ENCODE measurements at regions not wholly inside any gene's neighbourhood (a gene's known extent, or its start where the extent isn't known, plus 50 kb on each side); places are given as distances from the start of the nearest gene placed in this dataset.
A peak's percentile ranks its signal among the peaks of the same experiment; 100 is the strongest.

DNA sequence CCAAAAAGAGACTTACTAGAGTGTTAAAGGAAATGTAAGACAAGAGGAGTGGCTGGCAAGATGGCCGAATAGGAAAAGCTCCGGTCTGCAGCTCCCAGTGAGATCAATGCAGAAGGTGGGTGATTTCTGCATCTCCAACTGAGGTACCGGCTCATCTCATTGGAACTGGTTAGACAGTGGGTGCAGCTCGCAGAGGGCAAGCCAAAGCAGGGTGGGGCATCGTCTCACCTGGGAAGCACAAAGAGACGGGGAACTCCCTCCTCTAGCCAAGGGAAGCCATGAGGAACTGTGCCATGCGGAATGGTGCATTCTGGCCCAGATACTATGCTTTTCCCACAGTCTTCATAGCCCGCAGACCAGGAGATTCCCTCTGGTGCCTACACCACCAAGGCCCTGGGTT lies 308.7 kb downstream of the AGTPBP1 start:
- no peaks in the 10 kb centered on the region for H3K79me2 ChIP-seq (ENCODE audit: insufficient read depth, low read length)
- H3K9ac ChIP-seq (ENCODE audit: insufficient read depth, low read length, poor library complexity, severe bottlenecking) = no peak overlapping the region
- H3K4me3 ChIP-seq (replicated peaks in 1 of 3; ENCODE audit: low read depth in 2 of 3, low read length in 3 of 3) = no peak overlapping the region
- Mint-ChIP-seq H3K9me3 (peaks cover 0 to 7% (median 0%) of the 10 kb centered on the region in 7 donors), H3K4me3 (no peak overlapping the region), H3K4me1 (peaks cover 11% of the 10 kb centered on the region), H3K27me3 (ENCODE audit: low read depth in 3 of 3) (peaks cover 0 to 2% (median 2%) of the 10 kb centered on the region in 3 donors), H3K36me3 (no peaks in the 10 kb centered on the region), H3K27ac (peak overlapping the region in 1 of 7 donors; percentile 46)
- TF ChIP-seq, protein P1, sequence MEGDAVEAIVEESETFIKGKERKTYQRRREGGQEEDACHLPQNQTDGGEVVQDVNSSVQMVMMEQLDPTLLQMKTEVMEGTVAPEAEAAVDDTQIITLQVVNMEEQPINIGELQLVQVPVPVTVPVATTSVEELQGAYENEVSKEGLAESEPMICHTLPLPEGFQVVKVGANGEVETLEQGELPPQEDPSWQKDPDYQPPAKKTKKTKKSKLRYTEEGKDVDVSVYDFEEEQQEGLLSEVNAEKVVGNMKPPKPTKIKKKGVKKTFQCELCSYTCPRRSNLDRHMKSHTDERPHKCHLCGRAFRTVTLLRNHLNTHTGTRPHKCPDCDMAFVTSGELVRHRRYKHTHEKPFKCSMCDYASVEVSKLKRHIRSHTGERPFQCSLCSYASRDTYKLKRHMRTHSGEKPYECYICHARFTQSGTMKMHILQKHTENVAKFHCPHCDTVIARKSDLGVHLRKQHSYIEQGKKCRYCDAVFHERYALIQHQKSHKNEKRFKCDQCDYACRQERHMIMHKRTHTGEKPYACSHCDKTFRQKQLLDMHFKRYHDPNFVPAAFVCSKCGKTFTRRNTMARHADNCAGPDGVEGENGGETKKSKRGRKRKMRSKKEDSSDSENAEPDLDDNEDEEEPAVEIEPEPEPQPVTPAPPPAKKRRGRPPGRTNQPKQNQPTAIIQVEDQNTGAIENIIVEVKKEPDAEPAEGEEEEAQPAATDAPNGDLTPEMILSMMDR (IDR thresholded peaks at IDR 0.05) = no peak
- H3K4me1 ChIP-seq (ENCODE audit: control insufficient read depth in 1 of 2, insufficient read depth in 2 of 2, low read length in 2 of 2) = peaks cover 0 to 4% of the 10 kb centered on the region in 2 donors
- no peak overlapping the region for H3K4me2 ChIP-seq (replicated peaks; ENCODE audit: extremely low read depth, low read length, poor library complexity, severe bottlenecking)
- 93% methylated on average over 7 of the region's 8 CpGs for WGBS (ENCODE audit: insufficient coverage)
- no peaks in the 10 kb centered on the region for H3K27me3 ChIP-seq (ENCODE audit: control insufficient read depth in 2 of 2, insufficient read depth in 2 of 2, low read length in 2 of 2)
- H3K27ac ChIP-seq (ENCODE audit: low read depth in 1 of 2, low read length in 2 of 2) = no peak overlapping the region
- H3K9me3 ChIP-seq (replicated peaks in 1 of 2; ENCODE audit: control insufficient read depth in 1 of 2, insufficient read depth in 1 of 2, low read length in 2 of 2) = no peaks in the 10 kb centered on the region
- no peaks in the 10 kb centered on the region for H3K36me3 ChIP-seq (replicated peaks in 1 of 2; ENCODE audit: control insufficient read depth in 1 of 2, insufficient read depth in 2 of 2, low read length in 2 of 2)
- H4K20me1 ChIP-seq (ENCODE audit: insufficient read depth, low read length) = no peaks in the 10 kb centered on the region
- DNase-seq = no peak
- intact Hi-C loops (cut with micrococcal nuclease) = no loop called here
- H2AFZ ChIP-seq (ENCODE audit: insufficient read depth, low read depth, low read length, poor library complexity, severe bottlenecking) = peak overlapping the region; percentile 16

DNA sequence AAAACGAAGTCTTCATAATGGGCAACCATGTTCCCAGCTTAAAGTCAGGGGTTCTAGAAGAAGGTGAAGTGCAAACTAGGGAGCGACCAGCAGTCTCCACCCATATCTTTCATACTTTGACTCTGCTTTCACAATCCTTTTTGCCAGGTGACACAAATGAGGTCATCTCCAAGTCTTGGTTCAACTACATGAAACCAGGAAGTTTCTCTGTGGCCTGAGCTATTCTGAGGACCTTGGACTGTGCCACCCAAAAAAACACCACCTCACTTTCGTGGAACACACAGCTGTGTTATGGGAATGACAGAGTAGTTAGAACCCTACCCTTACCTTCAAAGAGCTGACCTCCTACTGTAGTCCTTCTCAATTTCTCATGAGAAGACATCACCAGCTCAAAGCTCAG lies 309.2 kb downstream of the AGTPBP1 start:
- H3K27ac ChIP-seq (ENCODE audit: low read depth in 1 of 2, low read length in 2 of 2) = no peak overlapping the region
- Mint-ChIP-seq H3K4me1 (peaks cover 11% of the 10 kb centered on the region), H3K27ac (peak overlapping the region in 1 of 7 donors; percentile 46), H3K27me3 (ENCODE audit: low read depth in 3 of 3) (peaks cover 0 to 2% (median 2%) of the 10 kb centered on the region in 3 donors), H3K9me3 (peaks cover 0 to 7% (median 0%) of the 10 kb centered on the region in 7 donors), H3K4me3 (no peak overlapping the region), H3K36me3 (no peaks in the 10 kb centered on the region)
- H2AFZ ChIP-seq (ENCODE audit: insufficient read depth, low read depth, low read length, poor library complexity, severe bottlenecking) = peak overlapping the region; percentile 16
- TF ChIP-seq, protein P1 (IDR thresholded peaks at IDR 0.05) = no peak
- peaks cover 0 to 4% of the 10 kb centered on the region in 2 donors for H3K4me1 ChIP-seq (ENCODE audit: control insufficient read depth in 1 of 2, insufficient read depth in 2 of 2, low read length in 2 of 2)
- H3K4me3 ChIP-seq (replicated peaks in 1 of 3; ENCODE audit: low read depth in 2 of 3, low read length in 3 of 3) = no peak overlapping the region
- no peaks in the 10 kb centered on the region for H3K36me3 ChIP-seq (replicated peaks in 1 of 2; ENCODE audit: control insufficient read depth in 1 of 2, insufficient read depth in 2 of 2, low read length in 2 of 2)
- H3K9me3 ChIP-seq (replicated peaks in 1 of 2; ENCODE audit: control insufficient read depth in 1 of 2, insufficient read depth in 1 of 2, low read length in 2 of 2) = no peaks in the 10 kb centered on the region
- no peak overlapping the region for H3K9ac ChIP-seq (ENCODE audit: insufficient read depth, low read length, poor library complexity, severe bottlenecking)
- H3K4me2 ChIP-seq (replicated peaks; ENCODE audit: extremely low read depth, low read length, poor library complexity, severe bottlenecking) = no peak overlapping the region
- H4K20me1 ChIP-seq (ENCODE audit: insufficient read depth, low read length) = no peaks in the 10 kb centered on the region
- 100% methylated on average over 1 of the region's 3 CpGs for WGBS (ENCODE audit: insufficient coverage)
- no peak for DNase-seq
- no peaks in the 10 kb centered on the region for H3K27me3 ChIP-seq (ENCODE audit: control insufficient read depth in 2 of 2, insufficient read depth in 2 of 2, low read length in 2 of 2)
- intact Hi-C loops (cut with micrococcal nuclease) = no loop called here
- no peaks in the 10 kb centered on the region for H3K79me2 ChIP-seq (ENCODE audit: insufficient read depth, low read length)

Measured in CD14-positive monocyte (primary cell).